Sigmoid colon (tissue), 4 donors: ENCODE measurements at regions not wholly inside any gene's neighbourhood (a gene's known extent, or its start where the extent isn't known, plus 50 kb on each side); places are given as distances from the start of the nearest gene placed in this dataset.

Experiments used
- CTCF ChIP-seq, 4 experiments: fragments of 450-650 bp in 3 of 4; fragments of 200-600 bp in 1 of 4; IDR thresholded peaks; one replicate each; pipeline ENCODE4 v1.5.1; 2016 to 2019; ENCODE audit warnings: antibody characterized with exemption in 4 of 4, mild to moderate bottlenecking in 3 of 4, moderate library complexity in 2 of 4
- EP300 ChIP-seq, 4 donors: sonication (generic); formaldehyde crosslinking; IDR thresholded peaks; one replicate each; pipeline ENCODE4 v1.6.1; 2017; ENCODE audit warnings: antibody characterized with exemption in 4 of 4
- POLR2A ChIP-seq, 2 donors: fragments of 450-650 bp; IDR thresholded peaks; one replicate each; pipeline ENCODE4 v1.6.1; 2016; ENCODE audit warnings: antibody characterized with exemption in 2 of 2, mild to moderate bottlenecking in 2 of 2, moderate library complexity in 2 of 2

- TF ChIP-seq CTCF (IDR thresholded peaks at IDR 0.05) (no peak), POLR2A (IDR thresholded peaks at IDR 0.05) (no peak), EP300 (IDR thresholded peaks at IDR 0.05) (no peak)
These were observed 601.1 kb upstream of the GRIA3 start for GRCh38 chrX:122582975-122583305.
